Hematopoietic multipotent progenitor cell treated with erythropoietin and hydrocortisone succinate and interleukin-3 and kit ligand, for 8 days (in vitro differentiated cells): ENCODE measurements at regions not wholly inside any gene's neighbourhood (a gene's known extent, or its start where the extent isn't known, plus 50 kb on each side); places are given as distances from the start of the nearest gene placed in this dataset.

ENCODE experiments used
- DNase-seq: peaks from one replicate; pipeline ENCODE4 v3.0.0-alpha.2; 2015

- no peak for DNase-seq
These were observed 111.0 kb downstream of the TFAP2A start for GRCh38 chr6:10303608-10304506.

DNA sequence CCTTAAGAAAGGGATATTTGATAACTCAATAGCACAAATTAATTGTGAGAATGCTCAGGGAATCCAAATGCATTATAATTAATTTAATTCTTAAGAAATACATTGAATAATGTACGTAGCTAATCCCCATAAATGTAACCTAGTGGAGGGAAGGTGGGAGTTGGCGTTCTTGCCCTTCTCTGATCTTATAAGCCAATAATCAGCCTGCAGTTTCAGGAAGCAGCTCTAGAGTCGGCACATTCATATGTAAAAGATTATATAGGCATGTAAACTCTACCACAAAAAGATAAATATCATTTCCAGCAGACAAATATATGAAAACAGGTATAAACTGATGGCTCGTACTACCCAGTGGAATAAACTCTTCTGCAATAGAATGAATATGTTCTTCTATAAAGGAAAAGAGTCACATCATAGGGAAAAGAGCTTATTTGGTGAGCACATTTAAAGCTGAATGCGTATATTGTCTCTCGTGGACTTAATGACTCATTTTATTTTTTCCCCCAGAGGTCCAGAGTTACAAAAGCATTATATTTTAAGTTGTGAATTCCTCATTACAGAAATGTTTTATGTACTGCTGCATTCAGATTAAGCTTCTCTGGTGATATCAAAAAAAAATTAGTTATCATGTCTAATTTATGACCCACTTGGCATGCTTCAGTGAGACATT is 112.2 kb downstream of the TFAP2A start:
- no peak for DNase-seq

DNA sequence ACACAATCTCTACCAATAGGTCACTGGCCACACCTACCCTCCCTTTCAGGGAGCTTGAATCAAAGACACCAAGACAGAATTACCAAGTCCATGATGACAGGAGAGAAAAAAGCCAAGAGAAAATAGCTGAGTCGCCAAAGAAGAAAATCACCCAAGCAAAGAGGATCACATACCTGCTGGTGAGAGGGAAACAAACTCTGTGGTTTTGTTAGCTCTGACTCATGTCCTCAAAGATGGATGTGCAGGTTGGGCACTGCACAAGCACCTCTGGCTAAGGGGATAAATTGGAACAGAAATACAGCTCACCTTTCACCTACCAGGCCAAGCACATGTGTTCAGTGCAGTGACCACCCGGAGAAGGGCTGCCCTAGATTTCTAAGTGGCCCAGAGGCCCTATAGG is 114.8 kb downstream of the TFAP2A start:
- no peak for DNase-seq

GRCh38 chr6:10297832-10298231 is 117.0 kb downstream of the TFAP2A start:
- no peak for DNase-seq

GRCh38 chr6:10278746-10279145 is 136.1 kb downstream of the TFAP2A start:
- no peak for DNase-seq

DNA sequence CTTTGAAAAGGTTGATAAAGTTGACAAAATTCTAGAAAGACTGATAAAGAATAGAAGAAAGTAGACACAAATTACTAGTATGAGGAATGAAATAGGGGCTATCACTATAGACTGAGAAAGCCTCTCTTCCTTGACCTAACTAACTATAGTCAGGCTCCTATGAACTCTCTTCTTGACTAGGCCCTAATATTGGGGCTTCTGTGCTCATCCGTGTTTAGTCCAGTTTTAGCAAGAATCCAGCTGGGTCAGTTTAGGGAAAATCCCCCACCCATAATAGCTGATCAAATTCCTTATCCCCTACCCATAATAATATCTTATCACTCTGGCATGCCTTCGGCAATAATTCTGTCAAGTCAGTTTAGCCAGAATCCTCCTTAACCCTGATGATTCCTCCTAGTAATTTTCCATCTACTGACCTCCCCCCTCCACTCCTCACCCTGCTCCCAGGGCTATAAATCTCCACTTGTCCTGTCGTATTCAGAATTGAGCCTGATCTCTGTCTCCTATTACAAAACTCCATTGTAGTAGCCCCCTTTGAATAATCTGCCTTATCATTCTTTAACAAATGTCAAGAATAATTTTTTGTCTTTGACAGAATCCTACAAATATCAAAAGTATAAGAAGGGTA is 138.1 kb downstream of the TFAP2A start:
- DNase-seq, result no peak

DNA sequence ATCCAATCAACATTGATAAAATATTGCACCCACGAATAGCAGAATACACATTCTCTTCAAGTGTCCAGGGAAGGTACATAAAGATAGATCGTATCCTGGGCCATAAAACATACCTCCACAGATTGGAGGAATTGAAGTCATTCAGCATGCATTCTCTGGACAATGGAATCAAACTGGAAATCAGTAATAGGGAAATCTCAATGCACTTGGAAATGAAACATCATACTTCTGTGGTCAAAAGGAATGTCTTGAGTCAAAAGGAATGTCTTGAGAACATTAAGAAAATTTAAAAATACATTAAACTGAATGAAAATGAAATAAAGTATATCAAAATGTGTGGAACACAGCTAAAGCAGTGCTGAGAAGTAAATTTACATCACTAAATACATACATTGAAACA is 138.8 kb downstream of the TFAP2A start:
- no peak for DNase-seq

DNA sequence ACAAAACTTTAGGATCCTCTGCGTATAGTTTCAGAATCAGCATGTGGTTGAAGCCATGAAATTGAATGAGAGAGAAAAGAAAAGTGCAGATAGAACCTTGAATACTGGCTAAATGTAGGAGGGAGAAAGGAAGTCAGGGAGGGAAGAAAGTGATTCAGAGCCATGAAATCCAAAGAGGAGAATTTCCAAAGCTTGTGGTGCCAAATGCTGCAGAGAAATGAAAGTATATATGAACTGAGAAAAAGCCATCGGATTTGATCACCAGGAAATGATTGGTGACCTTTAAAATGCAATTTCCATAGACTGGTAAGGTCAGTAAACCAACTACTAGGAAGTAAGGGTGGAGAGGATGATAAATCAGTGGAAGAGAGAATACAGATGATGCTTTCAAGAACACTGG is 142.3 kb downstream of the TFAP2A start:
- no peak for DNase-seq

- DNase-seq, result no peak
These were observed 142.9 kb downstream of the TFAP2A start for GRCh38 chr6:10271982-10272381.

- DNase-seq, result no peak
These were observed 144.9 kb downstream of the TFAP2A start for GRCh38 chr6:10269814-10270472.

DNA sequence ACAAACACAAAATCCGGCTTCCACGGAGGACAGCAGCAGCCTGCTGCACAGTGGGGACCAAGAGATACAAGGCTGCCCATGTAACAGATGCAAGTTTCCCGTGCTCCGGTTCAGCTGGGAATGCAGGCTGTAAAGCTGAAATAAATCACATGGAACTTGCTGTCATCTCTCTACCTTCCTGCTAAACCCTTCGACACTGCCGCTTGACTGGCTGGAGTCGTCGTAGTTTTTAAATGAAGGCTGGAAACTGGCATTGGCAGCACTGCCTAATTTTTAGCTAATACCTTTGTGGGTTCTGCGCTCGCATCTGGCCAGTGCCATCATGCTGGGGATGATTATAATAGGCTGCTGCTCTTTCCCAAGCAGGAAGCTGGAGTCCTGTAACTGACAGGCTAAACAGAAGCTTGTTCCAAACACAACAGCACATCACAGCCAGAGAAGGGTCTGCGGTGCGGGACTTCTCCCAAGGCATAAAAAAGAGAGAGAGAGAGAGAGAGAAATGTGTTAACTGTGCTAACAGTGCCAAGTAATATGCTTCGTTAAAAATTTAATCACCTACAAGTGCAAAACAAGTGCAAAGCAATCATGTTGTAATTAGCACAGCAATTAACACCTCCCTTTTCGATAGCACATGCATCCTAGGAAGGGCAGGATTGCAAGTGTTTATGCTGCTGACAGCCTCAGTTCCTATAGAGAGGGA is 146.1 kb downstream of the TFAP2A start:
- DNase-seq, result no peak

DNA sequence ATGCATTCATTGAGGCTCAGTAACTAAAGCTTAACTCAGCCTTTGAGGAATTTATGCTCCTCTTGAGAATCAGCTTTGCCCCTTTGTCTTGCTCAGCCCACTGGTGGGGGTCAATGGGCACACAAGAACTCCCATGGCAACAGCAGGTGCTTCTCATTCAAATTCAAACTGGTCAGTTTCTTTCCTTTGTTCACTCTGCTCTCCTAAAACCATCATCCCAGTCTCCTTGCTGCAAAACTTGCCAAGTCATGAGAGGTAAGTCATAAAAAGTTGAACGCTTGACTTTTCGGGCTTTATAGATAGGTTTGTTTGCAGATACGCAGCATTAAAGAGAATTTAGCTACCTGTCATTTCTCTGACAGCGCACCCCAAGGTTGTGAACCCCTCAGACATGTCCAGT is 146.8 kb downstream of the TFAP2A start:
- no peak for DNase-seq

DNA sequence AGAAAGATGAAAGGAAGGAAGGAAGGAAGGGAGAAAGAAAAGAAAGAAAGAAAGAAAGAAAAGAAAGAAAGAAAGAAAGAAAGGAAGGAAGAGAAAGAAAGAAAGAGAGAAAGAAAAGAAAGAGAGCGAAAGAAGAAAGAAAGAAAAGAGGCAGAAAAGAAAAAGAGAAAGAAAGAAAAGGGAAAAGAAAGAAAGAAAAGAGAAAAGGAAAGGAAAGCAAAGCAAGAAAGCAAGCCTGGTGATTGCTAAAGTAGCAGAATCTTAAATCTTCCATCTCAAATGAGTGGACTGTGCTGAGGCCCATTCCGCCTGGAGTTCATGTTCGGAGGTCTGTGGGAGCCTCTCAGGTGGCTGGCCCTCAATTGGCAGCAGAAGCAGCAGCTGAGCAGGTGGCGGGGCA is 148.4 kb downstream of the TFAP2A start:
- no peak for DNase-seq

DNA sequence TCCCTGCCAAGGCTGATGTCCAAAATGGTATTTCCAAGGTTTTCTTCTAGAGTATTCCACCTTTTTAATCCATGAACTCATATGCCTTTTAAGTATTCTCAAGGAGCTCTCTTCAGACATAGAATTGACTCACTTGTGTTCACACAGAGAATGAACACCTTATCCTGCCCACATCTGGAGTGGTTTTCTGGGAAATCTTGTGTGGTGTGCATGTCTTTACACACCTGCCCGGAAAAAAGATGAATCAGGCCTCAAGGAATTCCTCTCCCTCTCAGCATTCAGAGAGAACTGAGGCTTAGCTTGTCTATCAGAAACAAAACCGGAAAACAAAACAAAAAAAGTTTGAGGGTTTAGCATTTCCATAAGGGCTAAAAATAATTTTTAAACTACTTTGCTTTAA is 148.8 kb downstream of the TFAP2A start:
- DNase-seq, result no peak

- no peak for DNase-seq
These were observed 152.4 kb downstream of the TFAP2A start for GRCh38 chr6:10262505-10262904.

GRCh38 chr6:10259671-10260070 is 155.2 kb downstream of the TFAP2A start:
- no peak for DNase-seq

DNA sequence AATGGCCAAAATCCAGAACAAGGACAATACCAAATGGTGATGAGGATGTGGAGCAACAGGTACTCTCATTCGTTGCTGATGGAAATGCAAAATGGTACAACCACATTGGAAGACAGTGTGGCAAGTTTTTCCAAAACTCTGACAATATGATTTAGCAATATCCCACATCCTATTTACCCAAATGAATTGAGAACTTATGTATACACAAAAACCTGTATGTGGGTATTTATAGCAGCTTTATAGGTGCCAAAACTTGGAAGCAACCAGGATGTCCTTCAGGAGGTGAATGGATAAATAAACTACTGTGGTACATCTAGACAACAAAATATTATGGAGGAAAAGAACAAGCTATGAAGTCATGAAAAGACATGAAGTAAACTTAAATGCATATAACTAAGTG is 156.5 kb downstream of the TFAP2A start:
- DNase-seq, result no peak

DNA sequence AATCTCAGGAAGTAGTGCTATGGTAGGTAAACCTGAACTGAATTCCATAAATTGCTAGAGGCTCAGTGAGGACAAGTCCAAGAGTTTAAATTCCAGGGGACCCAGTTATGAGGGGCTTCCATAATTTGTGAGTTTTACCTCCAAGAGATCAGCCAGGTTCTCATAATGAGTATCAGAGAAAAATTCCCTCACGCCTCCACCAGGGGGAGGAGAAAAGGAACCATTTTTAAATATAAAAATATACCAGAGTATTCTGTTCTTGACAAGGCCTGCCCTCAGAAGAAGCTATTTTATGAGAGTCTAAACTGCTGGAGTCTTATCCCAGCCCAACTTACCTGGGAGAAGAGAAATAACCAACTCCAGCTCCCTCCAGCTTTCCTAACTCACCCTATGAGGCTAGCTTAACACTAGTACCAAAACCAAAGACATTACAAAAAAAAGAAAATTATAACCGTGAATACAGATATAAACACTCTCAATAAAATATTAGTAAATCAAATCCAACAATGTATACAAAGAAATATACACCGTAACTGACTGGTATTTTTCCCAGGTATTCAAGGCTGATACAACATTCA is 158.7 kb downstream of the TFAP2A start:
- DNase-seq, result peak; percentile 15

- DNase-seq, result no peak
These were observed 164.1 kb downstream of the TFAP2A start for GRCh38 chr6:10250655-10251220.

GRCh38 chr6:10248378-10248843 is 166.5 kb downstream of the TFAP2A start:
- no peak for DNase-seq

DNA sequence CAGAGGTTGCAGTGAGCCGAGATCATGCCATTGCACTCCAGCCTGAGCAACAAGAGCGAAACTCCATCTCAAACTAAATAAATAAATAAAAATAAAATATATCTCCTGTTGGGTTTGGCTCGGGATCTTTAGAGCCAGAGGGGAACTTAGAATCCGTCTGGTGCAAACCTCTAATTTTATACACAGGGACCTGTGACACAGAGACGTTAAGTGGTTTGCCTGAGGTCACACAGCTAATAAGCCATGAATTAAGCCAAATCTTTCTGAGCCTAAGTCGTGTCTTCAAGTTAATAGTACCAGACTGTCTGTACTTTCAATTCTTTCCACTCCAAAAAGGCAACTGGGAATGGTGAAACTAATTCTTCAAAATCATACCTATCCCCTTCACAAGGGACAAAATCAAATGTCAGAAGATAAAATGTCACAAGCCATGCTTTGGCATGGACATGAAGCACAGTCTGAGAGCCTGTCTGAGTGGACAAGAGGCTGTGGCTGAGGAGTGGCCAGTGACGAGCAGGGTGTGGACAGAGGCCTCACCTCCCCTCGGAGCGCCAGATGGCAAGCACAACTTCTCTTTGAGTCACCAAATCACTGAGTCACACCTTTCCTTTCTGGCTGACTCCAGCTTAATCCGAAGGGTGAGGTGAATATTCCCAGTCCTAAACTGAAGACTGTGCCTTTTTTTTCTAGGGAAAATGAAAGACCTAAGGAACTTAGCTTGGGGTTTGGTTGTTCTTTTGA is 177.4 kb downstream of the TFAP2A start:
- no peak for DNase-seq
